ENCODE measurements at regions not wholly inside any gene's neighbourhood (a gene's known extent, or its start where the extent isn't known, plus 50 kb on each side); places are given as distances from the start of the nearest gene placed in this dataset.
"Not testable (repeated sequence)": the region's sequence is repeated elsewhere in the genome, so short reads cannot be mapped to it uniquely, and the experiment has no call there.

DNA sequence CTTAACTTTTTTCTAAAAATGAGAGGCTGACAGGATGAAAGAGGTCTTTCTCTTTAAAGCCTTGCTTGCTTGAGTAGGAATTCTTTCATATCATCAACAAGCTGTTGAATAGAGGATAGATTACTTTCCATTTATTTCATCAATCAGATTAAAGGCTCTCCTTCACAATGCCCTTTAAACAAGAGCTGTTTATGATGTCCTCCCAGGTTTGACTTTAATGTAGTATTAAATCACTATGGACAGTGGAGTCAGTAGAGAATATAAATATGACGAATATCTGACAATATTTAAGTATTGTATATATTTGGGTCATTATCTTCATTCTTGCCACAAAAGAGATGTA lies 282.0 kb downstream of the ISL1 start:
- H3K9me3 ChIP-seq (replicated peaks in 1 of 11): no peaks in the 10 kb centered on the region
- no peak for TF ChIP-seq Cebpa-rat (IDR thresholded peaks at IDR 0.05)
- H3K9ac ChIP-seq: no peak overlapping the region
- no peaks in the 10 kb centered on the region for H3K27me3 ChIP-seq
- no peak overlapping the region for H3K4me2 ChIP-seq
- H3K27ac ChIP-seq: no peak overlapping the region
- no peaks in the 10 kb centered on the region for H3K36me3 ChIP-seq
- H3K4me3 ChIP-seq: no peak overlapping the region
- H3K4me1 ChIP-seq: no peaks in the 10 kb centered on the region
- no peaks in the 10 kb centered on the region for H4K20me1 ChIP-seq

DNA sequence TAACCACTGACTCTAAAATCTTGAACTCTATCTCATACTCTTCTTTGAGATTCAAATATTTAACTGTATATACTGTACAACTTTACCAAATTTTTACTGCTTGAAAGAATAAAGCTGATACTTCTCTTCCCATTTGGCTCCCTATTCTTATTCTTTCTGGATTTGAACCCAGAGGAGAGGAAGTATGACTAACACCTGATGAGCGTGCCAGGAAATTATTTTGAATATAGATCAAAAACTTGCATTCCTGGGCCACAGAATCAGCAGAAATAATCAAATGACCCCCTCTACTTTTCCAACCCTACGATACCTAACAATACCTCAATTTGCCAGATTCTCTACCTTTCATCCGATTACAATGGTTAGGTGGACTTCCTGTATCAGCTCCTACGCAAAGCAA lies 285.8 kb downstream of the ISL1 start:
- H3K9me3 ChIP-seq (replicated peaks in 1 of 11): no peaks in the 10 kb centered on the region
- no peak overlapping the region for H3K9ac ChIP-seq
- no peaks in the 10 kb centered on the region for H4K20me1 ChIP-seq
- H3K27ac ChIP-seq: no peak overlapping the region
- no peak overlapping the region for H3K4me2 ChIP-seq
- H3K36me3 ChIP-seq: no peaks in the 10 kb centered on the region
- no peak for TF ChIP-seq Cebpa-rat (IDR thresholded peaks at IDR 0.05)
- H3K4me3 ChIP-seq: no peak overlapping the region
- no peaks in the 10 kb centered on the region for H3K4me1 ChIP-seq
- H3K27me3 ChIP-seq: no peaks in the 10 kb centered on the region

DNA sequence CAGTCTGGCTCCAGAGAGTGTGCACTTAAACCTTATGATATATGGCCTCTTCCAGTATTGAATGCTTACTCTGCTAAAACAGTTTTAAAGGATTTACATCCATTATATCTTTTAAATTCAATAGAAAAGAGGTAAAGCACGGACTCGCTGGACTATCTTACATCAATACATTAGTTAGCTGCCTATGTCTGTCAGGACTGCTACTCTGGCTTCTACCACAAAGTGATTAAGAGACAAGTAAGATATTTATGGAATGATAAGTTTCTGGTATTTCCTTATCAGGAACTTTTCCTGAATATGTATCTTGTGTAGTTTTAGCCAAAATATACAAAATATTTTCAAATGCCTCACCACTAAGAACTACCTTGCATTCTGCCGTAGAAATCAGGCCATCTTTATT lies 295.1 kb downstream of the ISL1 start:
- no peak for TF ChIP-seq Cebpa-rat (IDR thresholded peaks at IDR 0.05)
- H3K4me2 ChIP-seq: no peak overlapping the region
- H3K27me3 ChIP-seq: no peaks in the 10 kb centered on the region
- no peak overlapping the region for H3K27ac ChIP-seq
- H3K4me1 ChIP-seq: no peaks in the 10 kb centered on the region
- no peaks in the 10 kb centered on the region for H3K9me3 ChIP-seq (replicated peaks in 1 of 11)
- H4K20me1 ChIP-seq: no peaks in the 10 kb centered on the region
- no peak overlapping the region for H3K4me3 ChIP-seq
- H3K9ac ChIP-seq: no peak overlapping the region
- no peaks in the 10 kb centered on the region for H3K36me3 ChIP-seq

DNA sequence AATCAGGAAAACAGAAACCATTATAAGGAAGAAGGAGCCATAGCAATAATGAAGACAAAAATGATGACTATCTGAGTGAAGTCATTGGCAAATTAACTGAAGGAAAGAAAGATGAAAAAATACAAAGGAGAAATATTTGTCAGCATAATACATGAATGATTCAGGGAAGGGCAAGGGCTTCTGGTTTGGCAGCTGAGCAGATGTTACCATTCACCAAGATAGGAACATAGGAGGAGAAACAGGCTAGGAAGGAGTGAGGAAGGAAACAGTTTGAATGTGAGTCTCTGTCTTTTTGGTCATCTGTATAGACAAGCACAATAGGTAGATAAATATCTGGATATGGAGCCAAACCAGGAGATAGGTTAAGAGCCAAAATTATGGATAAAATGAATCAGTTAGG lies 296.0 kb downstream of the ISL1 start:
- Histone ChIP-seq H3K36me3 (no peaks in the 10 kb centered on the region), H3K4me1 (no peaks in the 10 kb centered on the region), H3K4me3 (no peak overlapping the region), H3K27me3 (no peaks in the 10 kb centered on the region), H3K27ac (no peak overlapping the region), H3K9ac (no peak overlapping the region), H4K20me1 (no peaks in the 10 kb centered on the region), H3K9me3 (replicated peaks in 1 of 11) (no peaks in the 10 kb centered on the region), H3K4me2 (no peak overlapping the region)
- TF ChIP-seq Cebpa-rat (IDR thresholded peaks at IDR 0.05): no peak

DNA sequence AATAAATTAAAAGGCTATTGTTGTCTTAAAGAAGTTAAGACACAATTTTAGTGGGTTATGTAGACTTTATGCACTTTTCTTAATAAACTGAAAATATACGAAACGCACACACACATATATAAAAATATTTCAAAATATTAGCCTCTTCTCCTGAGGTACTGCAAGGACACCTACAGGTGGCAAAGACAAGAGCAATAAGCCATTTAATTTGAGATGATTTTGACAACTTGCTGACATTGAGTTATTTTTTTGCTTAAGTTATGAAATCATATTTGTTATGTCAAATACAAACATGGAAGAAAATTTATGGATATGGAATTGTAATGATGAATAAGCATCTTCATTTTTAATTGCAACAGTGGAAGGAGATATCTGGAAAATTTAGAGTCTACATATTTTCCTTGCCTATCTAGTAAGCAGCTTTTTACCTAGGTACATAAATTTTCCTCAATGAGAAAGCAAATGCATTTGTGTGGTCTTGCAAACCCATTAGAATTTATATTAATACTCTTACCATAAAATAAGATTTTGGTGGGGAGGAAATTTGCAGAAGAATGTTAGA lies 301.6 kb downstream of the ISL1 start:
- H3K36me3 ChIP-seq: no peaks in the 10 kb centered on the region
- TF ChIP-seq Cebpa-rat (IDR thresholded peaks at IDR 0.05): no peak
- H3K27me3 ChIP-seq: no peaks in the 10 kb centered on the region
- no peaks in the 10 kb centered on the region for H3K9me3 ChIP-seq (replicated peaks in 1 of 11)
- no peaks in the 10 kb centered on the region for H4K20me1 ChIP-seq
- no peak overlapping the region for H3K4me3 ChIP-seq
- no peak overlapping the region for H3K9ac ChIP-seq
- H3K4me2 ChIP-seq: no peak overlapping the region
- no peak overlapping the region for H3K27ac ChIP-seq
- no peaks in the 10 kb centered on the region for H3K4me1 ChIP-seq

DNA sequence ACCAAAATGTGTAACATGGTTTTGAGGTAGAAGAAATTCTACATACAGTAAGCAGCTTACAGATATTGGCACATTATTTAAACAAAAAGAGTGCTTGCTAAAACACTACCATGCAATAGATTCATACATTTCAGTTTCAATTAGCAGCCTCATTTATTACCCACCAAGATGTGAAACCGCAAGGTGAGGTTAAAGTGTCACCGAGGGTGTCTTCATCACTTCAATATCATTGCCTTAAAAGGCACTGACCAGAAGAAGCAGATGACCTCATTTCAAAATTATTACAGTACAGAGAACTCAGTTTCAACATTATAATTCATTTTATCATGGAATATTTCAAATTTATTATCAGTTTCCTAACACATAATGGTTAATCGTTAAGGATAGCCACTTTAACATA lies 302.2 kb downstream of the ISL1 start:
- Histone ChIP-seq H3K9me3 (replicated peaks in 1 of 11) (no peaks in the 10 kb centered on the region), H3K9ac (no peak overlapping the region), H3K4me2 (no peak overlapping the region), H3K4me1 (no peaks in the 10 kb centered on the region), H3K4me3 (no peak overlapping the region), H3K27me3 (no peaks in the 10 kb centered on the region), H4K20me1 (no peaks in the 10 kb centered on the region), H3K27ac (no peak overlapping the region), H3K36me3 (no peaks in the 10 kb centered on the region)
- no peak for TF ChIP-seq Cebpa-rat (IDR thresholded peaks at IDR 0.05)

DNA sequence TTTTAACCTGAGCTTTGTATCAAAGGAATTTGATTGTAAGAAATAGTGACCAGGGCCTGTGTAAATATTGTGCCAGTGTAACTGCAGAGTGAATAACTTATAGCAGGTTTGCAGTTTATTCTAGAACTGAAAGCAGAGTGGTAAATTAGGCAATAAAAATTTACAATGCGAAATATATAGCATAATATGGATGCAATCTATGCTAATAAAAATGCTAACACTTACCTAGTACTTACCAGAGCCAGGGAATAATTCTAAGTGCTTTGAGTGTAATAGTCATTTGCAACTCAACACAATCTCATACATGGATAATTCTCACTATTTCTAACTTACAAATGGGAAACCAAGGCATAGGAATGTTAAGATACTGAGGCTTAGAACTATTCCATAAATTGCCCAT lies 303.4 kb downstream of the ISL1 start:
- H4K20me1 ChIP-seq: no peaks in the 10 kb centered on the region
- no peaks in the 10 kb centered on the region for H3K9me3 ChIP-seq (replicated peaks in 1 of 11)
- H3K36me3 ChIP-seq: no peaks in the 10 kb centered on the region
- H3K27ac ChIP-seq: no peak overlapping the region
- no peak overlapping the region for H3K4me3 ChIP-seq
- no peak for TF ChIP-seq Cebpa-rat (IDR thresholded peaks at IDR 0.05)
- H3K9ac ChIP-seq: no peak overlapping the region
- no peaks in the 10 kb centered on the region for H3K27me3 ChIP-seq
- H3K4me1 ChIP-seq: no peaks in the 10 kb centered on the region
- no peak overlapping the region for H3K4me2 ChIP-seq

DNA sequence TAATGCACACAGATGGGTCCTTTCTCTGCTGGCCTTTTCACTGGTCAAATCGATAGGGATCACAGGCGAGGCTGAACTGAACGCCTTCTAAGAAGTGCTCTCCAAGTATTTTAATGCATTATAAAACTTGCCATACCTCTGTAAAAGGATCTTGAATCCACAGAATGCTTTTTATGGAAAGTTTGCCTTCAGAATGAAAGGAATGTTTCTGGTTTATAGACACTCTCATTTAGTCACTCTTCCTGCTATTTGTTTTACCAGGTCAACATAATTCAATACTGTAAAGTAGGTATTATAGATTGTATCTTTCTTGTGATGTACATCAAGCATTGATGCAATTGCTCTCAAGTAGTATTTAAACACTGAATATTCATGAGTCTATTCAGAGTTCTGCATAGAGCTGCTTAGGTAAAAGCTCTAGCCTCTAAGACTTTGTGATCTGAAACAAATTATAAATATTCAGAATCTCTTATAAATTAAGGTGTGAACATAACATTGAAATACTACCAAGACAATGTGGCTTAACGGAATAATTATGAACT lies 308.4 kb downstream of the ISL1 start:
- H3K9me3 ChIP-seq (replicated peaks in 1 of 11): peaks cover 7 to 14% (median 12%) of the 10 kb centered on the region in 11 experiments; a peak in 14 of 22 replicates

DNA sequence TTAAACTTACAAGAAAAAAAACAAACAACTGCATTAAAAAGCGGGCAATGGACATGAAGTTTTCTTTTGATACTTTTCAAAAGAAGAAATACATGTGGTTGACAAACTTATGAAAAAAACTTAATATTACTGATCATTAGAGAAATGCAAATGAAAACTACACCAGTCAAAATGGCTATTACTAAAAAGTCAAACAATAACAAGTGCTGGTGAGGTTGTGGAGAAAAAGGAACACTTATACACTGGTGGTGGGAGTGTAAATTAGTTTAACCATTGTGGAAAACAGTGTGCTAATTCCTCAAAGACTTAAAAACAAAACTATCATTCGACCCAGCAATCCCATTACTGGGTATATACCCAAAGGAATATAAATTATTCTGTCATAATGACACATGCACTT lies 311.6 kb downstream of the ISL1 start:
- no peaks in the 10 kb centered on the region for H3K36me3 ChIP-seq
- H3K4me3 ChIP-seq: no peak overlapping the region
- H3K4me2 ChIP-seq: no peak overlapping the region
- H3K4me1 ChIP-seq: no peaks in the 10 kb centered on the region; a peak in 1 of 20 replicates
- no peaks in the 10 kb centered on the region for H4K20me1 ChIP-seq
- H3K9me3 ChIP-seq (replicated peaks in 1 of 11): peaks cover 7 to 14% (median 12%) of the 10 kb centered on the region in 11 experiments; a peak in 14 of 22 replicates
- H3K27me3 ChIP-seq: no peaks in the 10 kb centered on the region
- H3K27ac ChIP-seq: no peak overlapping the region
- no peak for TF ChIP-seq Cebpa-rat (IDR thresholded peaks at IDR 0.05)
- H3K9ac ChIP-seq: no peak overlapping the region

More for the DNA sequence above, 308.4 kb downstream of the ISL1 start:
- Histone ChIP-seq H3K4me2 (no peak overlapping the region), H3K36me3 (no peaks in the 10 kb centered on the region), H4K20me1 (no peaks in the 10 kb centered on the region), H3K4me3 (no peak overlapping the region), H3K27me3 (no peaks in the 10 kb centered on the region), H3K27ac (no peak overlapping the region), H3K9ac (no peak overlapping the region), H3K4me1 (no peaks in the 10 kb centered on the region; a peak in 1 of 20 replicates)
- TF ChIP-seq Cebpa-rat (IDR thresholded peaks at IDR 0.05): no peak

DNA sequence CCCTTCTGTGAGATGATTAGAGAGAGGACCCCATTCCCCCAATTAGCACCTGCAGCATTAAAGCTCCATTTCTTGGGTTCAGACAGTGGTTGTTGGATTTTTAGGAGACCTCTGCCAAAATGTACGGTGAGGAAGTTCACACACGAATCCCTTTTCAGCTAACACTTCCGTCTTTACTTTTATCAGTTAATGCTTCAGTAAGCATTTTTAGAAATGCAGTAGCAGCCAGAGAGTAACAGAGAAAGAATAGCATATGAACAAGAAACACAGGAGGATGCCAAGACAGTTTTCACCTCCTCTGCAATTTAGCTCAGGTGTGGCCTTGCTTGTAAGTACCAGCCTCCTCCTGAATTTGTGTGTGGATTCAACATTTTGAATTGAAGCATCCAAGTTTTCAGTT lies 312.9 kb downstream of the ISL1 start:
- no peak for TF ChIP-seq Cebpa-rat (IDR thresholded peaks at IDR 0.05)
- Histone ChIP-seq H3K27ac (no peak overlapping the region), H3K27me3 (no peaks in the 10 kb centered on the region), H3K4me3 (no peak overlapping the region), H3K9ac (no peak overlapping the region), H3K9me3 (replicated peaks in 1 of 11) (peaks cover 7 to 14% (median 12%) of the 10 kb centered on the region in 11 experiments; a peak in 14 of 22 replicates), H3K4me1 (no peaks in the 10 kb centered on the region; a peak in 1 of 20 replicates), H3K36me3 (no peaks in the 10 kb centered on the region), H3K4me2 (no peak overlapping the region), H4K20me1 (no peaks in the 10 kb centered on the region)

DNA sequence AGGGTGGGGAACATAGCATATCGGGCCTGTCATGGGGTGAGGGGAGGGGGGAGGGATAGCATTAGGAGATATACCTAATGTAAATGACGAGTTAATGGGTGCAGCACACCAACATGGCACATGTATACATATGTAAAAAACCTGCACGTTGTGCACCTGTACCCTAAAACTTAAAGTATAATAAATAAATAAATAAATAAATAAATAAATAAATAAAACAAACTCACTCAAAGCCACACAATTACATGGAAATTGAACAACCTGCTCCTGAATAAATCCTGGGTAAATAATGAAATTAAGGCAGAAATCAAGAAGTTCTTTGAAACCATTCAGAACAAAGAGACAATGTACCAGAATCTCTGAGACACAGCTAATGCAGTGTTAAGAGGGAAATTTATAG lies 318.8 kb downstream of the ISL1 start:
- not testable (repeated sequence) for H3K4me2 ChIP-seq; H3K27ac ChIP-seq; H3K4me1 ChIP-seq; H3K4me3 ChIP-seq; H4K20me1 ChIP-seq; H3K36me3 ChIP-seq; H3K9me3 ChIP-seq (replicated peaks in 1 of 11); H3K9ac ChIP-seq; H3K27me3 ChIP-seq
